ENCODE measurements at regions not wholly inside any gene's neighbourhood (a gene's known extent, or its start where the extent isn't known, plus 50 kb on each side); places are given as distances from the start of the nearest gene placed in this dataset.

GRCh38 chr13:79628463-79628862, 147.5 kb downstream of the NDFIP2 start:
- H3K4me1 ChIP-seq, result no peaks in the 10 kb centered on the region
- H3K9me3 ChIP-seq, result no peaks in the 10 kb centered on the region
- intact Hi-C loops (cut with DNase I), result no loop called here
- WGBS (ENCODE audit: insufficient coverage, low coverage, low lambda C conversion rate, missing lambda C conversion rate), result 52% methylated on average over 4 of the region's 4 CpGs
- no peak for TF ChIP-seq CTCF (IDR thresholded peaks at IDR 0.05)
- no peak for TF ChIP-seq POLR2A (IDR thresholded peaks at IDR 0.05)
- H3K27me3 ChIP-seq, result no peaks in the 10 kb centered on the region
- H3K4me3 ChIP-seq, result no peak overlapping the region
- DNase-seq, result no peak
- H3K36me3 ChIP-seq, result no peaks in the 10 kb centered on the region
- no peak overlapping the region for H3K27ac ChIP-seq
- no peak for ATAC-seq

DNA sequence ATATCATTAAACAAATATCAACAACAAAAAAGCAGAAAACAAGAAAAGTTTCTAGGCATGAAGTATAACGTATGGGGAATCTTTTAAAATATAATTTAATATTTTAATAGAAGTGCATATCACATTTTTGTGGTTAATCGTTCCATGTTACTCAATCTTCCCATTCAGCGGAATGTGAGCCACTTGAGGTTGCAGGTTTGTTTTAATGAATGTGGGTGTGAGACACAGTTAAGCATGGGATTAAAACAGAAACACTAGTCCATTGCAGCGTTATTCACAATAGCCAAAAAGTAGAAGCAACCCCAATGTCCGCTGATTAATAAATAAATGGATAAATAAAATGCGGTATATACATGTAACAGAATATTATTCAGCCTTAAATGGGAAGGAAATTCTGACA, 146.0 kb downstream of the NDFIP2 start:
- no peaks in the 10 kb centered on the region for H3K27me3 ChIP-seq
- H3K27ac ChIP-seq, result no peak overlapping the region
- 85% methylated on average over 6 of the region's 6 CpGs for WGBS (ENCODE audit: insufficient coverage, low coverage, low lambda C conversion rate, missing lambda C conversion rate)
- intact Hi-C loops (cut with DNase I), result no loop called here
- no peaks in the 10 kb centered on the region for H3K4me1 ChIP-seq
- no peak for ATAC-seq
- TF ChIP-seq POLR2A (IDR thresholded peaks at IDR 0.05), result no peak
- no peak for TF ChIP-seq CTCF (IDR thresholded peaks at IDR 0.05)
- no peaks in the 10 kb centered on the region for H3K9me3 ChIP-seq
- no peaks in the 10 kb centered on the region for H3K36me3 ChIP-seq
- no peak for DNase-seq
- no peak overlapping the region for H3K4me3 ChIP-seq

DNA sequence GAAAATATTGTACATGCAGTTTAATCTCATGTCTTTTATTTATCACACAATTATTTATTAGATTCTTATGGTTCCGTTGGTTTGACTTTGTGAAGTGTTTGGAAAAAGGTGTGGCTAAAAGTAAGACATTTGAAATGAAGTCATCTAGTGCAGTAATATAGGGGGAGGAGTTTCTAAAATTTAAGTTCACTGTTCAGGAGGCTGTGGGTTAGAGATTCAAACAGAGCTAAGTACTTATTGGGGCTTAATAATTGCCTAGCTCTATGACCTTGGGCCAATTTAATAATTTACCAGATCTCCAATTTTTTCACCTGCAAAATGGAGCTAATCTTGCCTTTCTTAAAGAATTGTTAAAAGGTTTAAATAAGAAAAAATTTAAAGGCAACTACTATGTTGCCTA, 144.6 kb downstream of the NDFIP2 start:
- no peak for DNase-seq
- H3K27ac ChIP-seq, result no peak overlapping the region
- no peaks in the 10 kb centered on the region for H3K27me3 ChIP-seq
- no peak overlapping the region for H3K4me3 ChIP-seq
- TF ChIP-seq CTCF (IDR thresholded peaks at IDR 0.05) (no peak), POLR2A (IDR thresholded peaks at IDR 0.05) (no peak)
- H3K4me1 ChIP-seq, result no peaks in the 10 kb centered on the region
- intact Hi-C loops (cut with DNase I), result no loop called here
- WGBS (ENCODE audit: insufficient coverage, low coverage, low lambda C conversion rate, missing lambda C conversion rate), result 39% methylated on average over 1 of the region's 1 CpG
- H3K9me3 ChIP-seq, result no peaks in the 10 kb centered on the region
- H3K36me3 ChIP-seq, result no peaks in the 10 kb centered on the region
- ATAC-seq, result no peak

- no peaks in the 10 kb centered on the region for H3K27me3 ChIP-seq
- H3K4me1 ChIP-seq, result no peaks in the 10 kb centered on the region
- H3K36me3 ChIP-seq, result no peaks in the 10 kb centered on the region
- intact Hi-C loops (cut with DNase I), result no loop called here
- TF ChIP-seq POLR2A (IDR thresholded peaks at IDR 0.05), result no peak
- TF ChIP-seq CTCF (IDR thresholded peaks at IDR 0.05), result no peak
- H3K9me3 ChIP-seq, result no peaks in the 10 kb centered on the region
- no peak overlapping the region for H3K27ac ChIP-seq
- no peak for DNase-seq
- no peak for ATAC-seq
- no peak overlapping the region for H3K4me3 ChIP-seq
- 83% methylated on average over 2 of the region's 2 CpGs for WGBS (ENCODE audit: insufficient coverage, low coverage, low lambda C conversion rate, missing lambda C conversion rate)
Measured at GRCh38 chr13:79621902-79622301, 140.9 kb downstream of the NDFIP2 start.

GRCh38 chr13:79621449-79621848, 140.5 kb downstream of the NDFIP2 start:
- H3K27me3 ChIP-seq, result no peaks in the 10 kb centered on the region
- H3K27ac ChIP-seq, result no peak overlapping the region
- TF ChIP-seq POLR2A (IDR thresholded peaks at IDR 0.05), result no peak
- no peak for TF ChIP-seq CTCF (IDR thresholded peaks at IDR 0.05)
- no peaks in the 10 kb centered on the region for H3K36me3 ChIP-seq
- intact Hi-C loops (cut with DNase I), result no loop called here
- ATAC-seq (no peak), DNase-seq (no peak)
- 38% methylated on average over 1 of the region's 1 CpG for WGBS (ENCODE audit: insufficient coverage, low coverage, low lambda C conversion rate, missing lambda C conversion rate)
- H3K4me3 ChIP-seq, result no peak overlapping the region
- H3K9me3 ChIP-seq, result no peaks in the 10 kb centered on the region
- H3K4me1 ChIP-seq, result no peaks in the 10 kb centered on the region
